ENCODE measurements at regions not wholly inside any gene's neighbourhood (a gene's known extent, or its start where the extent isn't known, plus 50 kb on each side); places are given as distances from the start of the nearest gene placed in this dataset.

DNA sequence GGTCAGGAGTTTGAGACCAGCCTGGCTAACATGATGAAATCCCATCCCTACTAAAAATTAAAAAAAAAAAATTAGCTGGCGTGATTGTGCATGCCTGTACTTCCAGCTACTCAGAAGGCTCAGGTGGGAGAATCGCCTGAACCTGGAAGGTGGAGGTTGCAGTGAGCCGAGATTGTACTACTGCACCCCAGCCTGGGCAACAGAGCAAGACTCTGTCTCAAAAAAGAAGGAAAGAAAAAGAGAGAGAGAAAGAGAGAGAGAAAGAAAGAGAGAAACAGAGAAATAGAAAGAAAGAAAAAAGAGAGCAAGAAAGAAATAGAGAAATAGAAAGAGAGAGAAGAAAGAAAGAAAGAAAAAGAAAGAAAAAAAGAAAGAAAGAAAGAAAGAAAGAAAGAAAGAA, 292.8 kb upstream of the KLF6 start:
- TF ChIP-seq, protein P1, sequence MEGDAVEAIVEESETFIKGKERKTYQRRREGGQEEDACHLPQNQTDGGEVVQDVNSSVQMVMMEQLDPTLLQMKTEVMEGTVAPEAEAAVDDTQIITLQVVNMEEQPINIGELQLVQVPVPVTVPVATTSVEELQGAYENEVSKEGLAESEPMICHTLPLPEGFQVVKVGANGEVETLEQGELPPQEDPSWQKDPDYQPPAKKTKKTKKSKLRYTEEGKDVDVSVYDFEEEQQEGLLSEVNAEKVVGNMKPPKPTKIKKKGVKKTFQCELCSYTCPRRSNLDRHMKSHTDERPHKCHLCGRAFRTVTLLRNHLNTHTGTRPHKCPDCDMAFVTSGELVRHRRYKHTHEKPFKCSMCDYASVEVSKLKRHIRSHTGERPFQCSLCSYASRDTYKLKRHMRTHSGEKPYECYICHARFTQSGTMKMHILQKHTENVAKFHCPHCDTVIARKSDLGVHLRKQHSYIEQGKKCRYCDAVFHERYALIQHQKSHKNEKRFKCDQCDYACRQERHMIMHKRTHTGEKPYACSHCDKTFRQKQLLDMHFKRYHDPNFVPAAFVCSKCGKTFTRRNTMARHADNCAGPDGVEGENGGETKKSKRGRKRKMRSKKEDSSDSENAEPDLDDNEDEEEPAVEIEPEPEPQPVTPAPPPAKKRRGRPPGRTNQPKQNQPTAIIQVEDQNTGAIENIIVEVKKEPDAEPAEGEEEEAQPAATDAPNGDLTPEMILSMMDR (IDR thresholded peaks at IDR 0.05; ENCODE audit: insufficient read depth, low read length) = no peak
- TF ChIP-seq SPI1 (IDR thresholded peaks at IDR 0.05; ENCODE audit: borderline replicate concordance, low read depth) (no peak), POLR2AphosphoS5 (IDR thresholded peaks at IDR 0.05; ENCODE audit: low read depth) (no peak), GABPA (IDR thresholded peaks at IDR 0.05; ENCODE audit: low read depth) (no peak)
- TF ChIP-seq, protein P2, sequence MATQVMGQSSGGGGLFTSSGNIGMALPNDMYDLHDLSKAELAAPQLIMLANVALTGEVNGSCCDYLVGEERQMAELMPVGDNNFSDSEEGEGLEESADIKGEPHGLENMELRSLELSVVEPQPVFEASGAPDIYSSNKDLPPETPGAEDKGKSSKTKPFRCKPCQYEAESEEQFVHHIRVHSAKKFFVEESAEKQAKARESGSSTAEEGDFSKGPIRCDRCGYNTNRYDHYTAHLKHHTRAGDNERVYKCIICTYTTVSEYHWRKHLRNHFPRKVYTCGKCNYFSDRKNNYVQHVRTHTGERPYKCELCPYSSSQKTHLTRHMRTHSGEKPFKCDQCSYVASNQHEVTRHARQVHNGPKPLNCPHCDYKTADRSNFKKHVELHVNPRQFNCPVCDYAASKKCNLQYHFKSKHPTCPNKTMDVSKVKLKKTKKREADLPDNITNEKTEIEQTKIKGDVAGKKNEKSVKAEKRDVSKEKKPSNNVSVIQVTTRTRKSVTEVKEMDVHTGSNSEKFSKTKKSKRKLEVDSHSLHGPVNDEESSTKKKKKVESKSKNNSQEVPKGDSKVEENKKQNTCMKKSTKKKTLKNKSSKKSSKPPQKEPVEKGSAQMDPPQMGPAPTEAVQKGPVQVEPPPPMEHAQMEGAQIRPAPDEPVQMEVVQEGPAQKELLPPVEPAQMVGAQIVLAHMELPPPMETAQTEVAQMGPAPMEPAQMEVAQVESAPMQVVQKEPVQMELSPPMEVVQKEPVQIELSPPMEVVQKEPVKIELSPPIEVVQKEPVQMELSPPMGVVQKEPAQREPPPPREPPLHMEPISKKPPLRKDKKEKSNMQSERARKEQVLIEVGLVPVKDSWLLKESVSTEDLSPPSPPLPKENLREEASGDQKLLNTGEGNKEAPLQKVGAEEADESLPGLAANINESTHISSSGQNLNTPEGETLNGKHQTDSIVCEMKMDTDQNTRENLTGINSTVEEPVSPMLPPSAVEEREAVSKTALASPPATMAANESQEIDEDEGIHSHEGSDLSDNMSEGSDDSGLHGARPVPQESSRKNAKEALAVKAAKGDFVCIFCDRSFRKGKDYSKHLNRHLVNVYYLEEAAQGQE (IDR thresholded peaks at IDR 0.05; ENCODE audit: insufficient replicate concordance, low read depth) = no peak
